Neural progenitor cell (in vitro differentiated cells): ENCODE measurements at regions not wholly inside any gene's neighbourhood (a gene's known extent, or its start where the extent isn't known, plus 50 kb on each side); places are given as distances from the start of the nearest gene placed in this dataset.

Experiments
- EZH2 ChIP-seq: fragments of 200-600 bp; sonication (generic); IDR thresholded peaks from 2 replicates; pipeline ENCODE4 v1.6.1; 2017; ENCODE audit warnings: antibody characterized with exemption, mild to moderate bottlenecking, moderate library complexity
- EZH2phosphoT487 ChIP-seq: fragments of 200-600 bp; sonication (generic); IDR thresholded peaks from 2 replicates; pipeline ENCODE4 v1.6.1; 2017; ENCODE audit warnings: antibody characterized with exemption
- TF ChIP-seq, protein P1 (sequence below): fragments of 200-600 bp; sonication (generic); IDR thresholded peaks from 2 replicates; pipeline ENCODE4 v1.5.1; 2017; ENCODE audit warnings: antibody characterized with exemption, mild to moderate bottlenecking

DNA sequence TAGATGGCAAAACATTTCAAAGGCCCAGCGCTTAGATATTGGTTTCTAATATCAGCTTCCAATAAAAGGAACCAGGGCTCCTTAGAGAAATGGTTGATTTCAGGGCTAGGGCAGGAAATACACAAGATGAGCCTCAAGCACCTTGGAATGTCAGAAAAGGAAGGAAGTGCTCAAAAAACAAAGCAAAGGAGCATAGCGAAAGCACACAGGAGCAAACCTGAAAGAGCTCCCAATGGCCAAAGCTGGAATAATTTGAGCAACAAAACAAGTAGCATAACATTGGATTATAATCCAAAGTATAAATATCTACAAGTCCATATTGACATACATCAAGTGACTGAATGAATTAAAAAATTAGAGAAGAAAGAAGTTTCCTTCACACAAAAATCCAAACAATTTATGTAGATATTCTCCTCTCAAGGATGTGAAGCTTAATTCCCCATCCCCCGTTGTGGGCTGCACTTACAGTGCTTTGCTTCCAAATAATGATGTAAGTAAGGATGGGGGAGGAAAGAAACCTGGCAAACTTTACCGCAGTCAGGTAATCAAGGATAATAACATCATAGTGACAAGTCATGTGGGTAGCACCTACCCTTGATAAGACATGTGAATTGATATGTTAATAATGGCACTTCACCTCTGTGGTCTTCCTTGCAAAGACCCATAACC is 132.9 kb upstream of the DST start:
- TF ChIP-seq, protein P1, sequence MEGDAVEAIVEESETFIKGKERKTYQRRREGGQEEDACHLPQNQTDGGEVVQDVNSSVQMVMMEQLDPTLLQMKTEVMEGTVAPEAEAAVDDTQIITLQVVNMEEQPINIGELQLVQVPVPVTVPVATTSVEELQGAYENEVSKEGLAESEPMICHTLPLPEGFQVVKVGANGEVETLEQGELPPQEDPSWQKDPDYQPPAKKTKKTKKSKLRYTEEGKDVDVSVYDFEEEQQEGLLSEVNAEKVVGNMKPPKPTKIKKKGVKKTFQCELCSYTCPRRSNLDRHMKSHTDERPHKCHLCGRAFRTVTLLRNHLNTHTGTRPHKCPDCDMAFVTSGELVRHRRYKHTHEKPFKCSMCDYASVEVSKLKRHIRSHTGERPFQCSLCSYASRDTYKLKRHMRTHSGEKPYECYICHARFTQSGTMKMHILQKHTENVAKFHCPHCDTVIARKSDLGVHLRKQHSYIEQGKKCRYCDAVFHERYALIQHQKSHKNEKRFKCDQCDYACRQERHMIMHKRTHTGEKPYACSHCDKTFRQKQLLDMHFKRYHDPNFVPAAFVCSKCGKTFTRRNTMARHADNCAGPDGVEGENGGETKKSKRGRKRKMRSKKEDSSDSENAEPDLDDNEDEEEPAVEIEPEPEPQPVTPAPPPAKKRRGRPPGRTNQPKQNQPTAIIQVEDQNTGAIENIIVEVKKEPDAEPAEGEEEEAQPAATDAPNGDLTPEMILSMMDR, result no peak
- TF ChIP-seq EZH2 (no peak), EZH2phosphoT487 (no peak)
